ENCODE measurements at regions not wholly inside any gene's neighbourhood (a gene's known extent, or its start where the extent isn't known, plus 50 kb on each side); places are given as distances from the start of the nearest gene placed in this dataset.

- no peak overlapping the region for H3K4me3 ChIP-seq (ENCODE audit: low read length)
- no peak for DNase-seq (ENCODE audit: low read depth, low spot score)
Measured at GRCh38 chr5:56511326-56511841, 278.3 kb upstream of the ANKRD55 start.

- DNase-seq (ENCODE audit: low read depth, low spot score): no peak
- no peak overlapping the region for H3K4me3 ChIP-seq (ENCODE audit: low read length)
Measured at GRCh38 chr5:56508249-56508648, 275.1 kb upstream of the ANKRD55 start.

- DNase-seq (ENCODE audit: low read depth, low spot score): no peak
Measured at GRCh38 chr5:56507351-56507930, 274.3 kb upstream of the ANKRD55 start.

GRCh38 chr5:56506211-56506965 lies 273.3 kb upstream of the ANKRD55 start:
- DNase-seq (ENCODE audit: low read depth, low spot score): no peak
- no peak overlapping the region for H3K4me3 ChIP-seq (ENCODE audit: low read length)

More at GRCh38 chr5:56507351-56507930, 274.3 kb upstream of the ANKRD55 start:
- no peak overlapping the region for H3K4me3 ChIP-seq (ENCODE audit: low read length)

GRCh38 chr5:56503929-56504328 lies 270.8 kb upstream of the ANKRD55 start:
- H3K4me3 ChIP-seq (ENCODE audit: low read length): no peak overlapping the region
- DNase-seq (ENCODE audit: low read depth, low spot score): no peak

- DNase-seq (ENCODE audit: low read depth, low spot score): no peak
Measured at GRCh38 chr5:56501781-56502557, 268.8 kb upstream of the ANKRD55 start.

GRCh38 chr5:56499901-56500300 lies 266.8 kb upstream of the ANKRD55 start:
- no peak overlapping the region for H3K4me3 ChIP-seq (ENCODE audit: low read length)
- DNase-seq (ENCODE audit: low read depth, low spot score): no peak

More at GRCh38 chr5:56501781-56502557, 268.8 kb upstream of the ANKRD55 start:
- no peak overlapping the region for H3K4me3 ChIP-seq (ENCODE audit: low read length)

- no peak for DNase-seq (ENCODE audit: low read depth, low spot score)
- H3K4me3 ChIP-seq (ENCODE audit: low read length): no peak overlapping the region
Measured at GRCh38 chr5:56499491-56499890, 266.4 kb upstream of the ANKRD55 start.

- no peak for DNase-seq (ENCODE audit: low read depth, low spot score)
- no peak overlapping the region for H3K4me3 ChIP-seq (ENCODE audit: low read length)
Measured at GRCh38 chr5:56498759-56499395, 265.7 kb upstream of the ANKRD55 start.

GRCh38 chr5:56496581-56497063 lies 263.5 kb upstream of the ANKRD55 start:
- H3K4me3 ChIP-seq (ENCODE audit: low read length): no peak overlapping the region
- no peak for DNase-seq (ENCODE audit: low read depth, low spot score)

GRCh38 chr5:56494300-56494731 lies 261.2 kb upstream of the ANKRD55 start:
- DNase-seq (ENCODE audit: low read depth, low spot score): no peak
- no peak overlapping the region for H3K4me3 ChIP-seq (ENCODE audit: low read length)

GRCh38 chr5:56493766-56494165 lies 260.6 kb upstream of the ANKRD55 start:
- DNase-seq (ENCODE audit: low read depth, low spot score): no peak
- H3K4me3 ChIP-seq (ENCODE audit: low read length): no peak overlapping the region

GRCh38 chr5:56493308-56493707 lies 260.2 kb upstream of the ANKRD55 start:
- no peak overlapping the region for H3K4me3 ChIP-seq (ENCODE audit: low read length)
- no peak for DNase-seq (ENCODE audit: low read depth, low spot score)

GRCh38 chr5:56492812-56493211 lies 259.7 kb upstream of the ANKRD55 start:
- DNase-seq (ENCODE audit: low read depth, low spot score): no peak
- H3K4me3 ChIP-seq (ENCODE audit: low read length): no peak overlapping the region

GRCh38 chr5:56490971-56491468 lies 257.9 kb upstream of the ANKRD55 start:
- DNase-seq (ENCODE audit: low read depth, low spot score): no peak
- no peak overlapping the region for H3K4me3 ChIP-seq (ENCODE audit: low read length)

- no peak overlapping the region for H3K4me3 ChIP-seq (ENCODE audit: low read length)
- no peak for DNase-seq (ENCODE audit: low read depth, low spot score)
Measured at GRCh38 chr5:56489272-56489671, 256.1 kb upstream of the ANKRD55 start.

- DNase-seq (ENCODE audit: low read depth, low spot score): no peak
- H3K4me3 ChIP-seq (ENCODE audit: low read length): no peak overlapping the region
Measured at GRCh38 chr5:56487528-56488115, 254.5 kb upstream of the ANKRD55 start.

GRCh38 chr5:56482363-56482762 lies 249.2 kb upstream of the ANKRD55 start:
- H3K4me3 ChIP-seq (ENCODE audit: low read length): no peak overlapping the region
- DNase-seq (ENCODE audit: low read depth, low spot score): no peak
